H1 (cell line): ENCODE measurements at regions not wholly inside any gene's neighbourhood (a gene's known extent, or its start where the extent isn't known, plus 50 kb on each side); places are given as distances from the start of the nearest gene placed in this dataset.
"Not testable (repeated sequence)": the region's sequence is repeated elsewhere in the genome, so short reads cannot be mapped to it uniquely, and the experiment has no call there.

Experiments
- CTCF ChIP-seq, 3 experiments: IDR thresholded peaks; 1 replicate in 2 of 3; 2 replicates in 1 of 3; pipeline versions ENCODE4 v1.5.1 to v1.6.1; 2011; ENCODE audit warnings: low read length in 3 of 3, mild to moderate bottlenecking in 3 of 3, inconsistent platforms in 2 of 3, low read depth in 1 of 3, moderate library complexity in 1 of 3; ENCODE audit not compliant: insufficient read depth in 1 of 3; ENCODE audit errors: control extremely low read depth in 1 of 3
- JUND ChIP-seq: IDR thresholded peaks from 2 replicates; pipeline ENCODE4 v1.6.1; 2011; ENCODE audit warnings: mild to moderate bottlenecking, improper control_type of control experiment, low read length
- SP1 ChIP-seq: IDR thresholded peaks from 2 replicates; pipeline ENCODE4 v1.6.1; 2011; ENCODE audit warnings: low read depth, low read length
- TBP ChIP-seq: IDR thresholded peaks from 2 replicates; pipeline ENCODE4 v1.6.1; 2011; ENCODE audit warnings: low read depth, low read length, improper control_type of control experiment

GRCh38 chr6:9290342-9290741, 855.0 kb upstream of the SLC35B3 start:
- not testable (repeated sequence) for TF ChIP-seq JUND; CTCF (IDR thresholded peaks at IDR 0.05; ENCODE audit: control extremely low read depth in 1 of 3, insufficient read depth in 1 of 3, low read depth in 1 of 3, low read length in 3 of 3); SP1; TBP
